HEK293T (cell line): ENCODE measurements at regions not wholly inside any gene's neighbourhood (a gene's known extent, or its start where the extent isn't known, plus 50 kb on each side); places are given as distances from the start of the nearest gene placed in this dataset.

ENCODE experiments used
- ARNT ChIP-seq: fragments of 450-650 bp; IDR thresholded peaks from 2 replicates; pipeline ENCODE4 v1.6.1; 2017; ENCODE audit warnings: mild to moderate bottlenecking
- FOXM1 ChIP-seq: fragments of 450-650 bp; IDR thresholded peaks from 2 replicates; pipeline ENCODE4 v1.6.1; 2017; ENCODE audit warnings: mild to moderate bottlenecking, borderline replicate concordance
- LEF1 ChIP-seq: fragments of 450-650 bp; IDR thresholded peaks from 2 replicates; pipeline ENCODE4 v1.6.1; 2017; ENCODE audit warnings: mild to moderate bottlenecking, borderline replicate concordance
- SP1 ChIP-seq: fragments of 450-650 bp; IDR thresholded peaks from 2 replicates; pipeline ENCODE4 v1.6.1; 2017
- TARDBP ChIP-seq: fragments of 450-650 bp; IDR thresholded peaks from 2 replicates; pipeline ENCODE4 v1.6.1; 2016

DNA sequence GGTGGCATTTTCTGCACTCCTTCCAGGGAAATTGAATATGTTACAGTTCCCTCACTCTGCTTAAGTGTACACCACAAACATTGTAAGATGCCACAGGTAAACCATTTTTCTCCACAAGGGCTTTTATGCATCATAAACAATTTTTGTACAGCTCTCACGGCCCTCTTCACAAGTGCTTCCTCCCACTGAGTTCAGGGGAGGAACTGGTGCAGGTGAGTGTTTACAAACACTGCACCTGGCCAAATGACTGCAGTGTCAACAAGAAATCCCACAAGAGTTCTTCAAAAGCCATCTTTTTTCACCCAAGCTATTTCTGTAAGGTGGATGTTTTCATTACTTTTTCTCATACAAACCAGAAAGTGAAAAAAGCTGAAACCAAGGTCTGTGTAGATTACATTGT lies 973.2 kb downstream of the AACS start:
- TF ChIP-seq ARNT (no peak), TARDBP (no peak), SP1 (no peak), FOXM1 (no peak), LEF1 (no peak)
